Fibroblast of lung (primary cell): ENCODE measurements at regions not wholly inside any gene's neighbourhood (a gene's known extent, or its start where the extent isn't known, plus 50 kb on each side); places are given as distances from the start of the nearest gene placed in this dataset.

Experiments
- CTCF ChIP-seq, 2 donors: IDR thresholded peaks in 1 of 2; conservative IDR thresholded peaks in 1 of 2; 1 replicate in 1 of 2; 2 replicates in 1 of 2; pipeline ENCODE4 v1.5.1; 2011 to 2012; ENCODE audit warnings: low read length in 2 of 2, control low read depth in 1 of 2, inconsistent platforms in 1 of 2, low read depth in 1 of 2, mild to moderate bottlenecking in 1 of 2
- EZH2 ChIP-seq: IDR thresholded peaks from 2 replicates; pipeline ENCODE4 v1.5.1; 2012; ENCODE audit warnings: low read length, control low read depth, mild to moderate bottlenecking; ENCODE audit errors: missing control alignments

DNA sequence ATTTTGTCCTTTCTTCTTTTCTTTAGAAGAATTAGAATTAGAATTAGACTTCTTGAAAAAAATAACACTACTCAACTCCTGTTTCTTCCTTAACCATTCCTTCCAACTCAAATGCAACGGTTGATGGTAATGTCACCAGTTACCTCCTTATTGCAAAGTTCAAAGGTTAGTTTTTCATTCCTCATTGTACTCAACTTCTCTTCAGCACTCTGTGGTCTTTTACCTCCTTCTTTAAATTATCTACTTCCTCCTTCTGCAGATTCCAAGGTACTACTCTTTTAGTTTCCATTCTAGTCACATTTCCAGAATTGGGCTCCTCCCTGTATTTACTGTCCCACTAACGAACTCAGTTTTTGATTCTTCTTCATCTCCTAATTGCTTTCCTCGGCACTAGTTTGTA lies 700.7 kb downstream of the SATB2 start:
- TF ChIP-seq CTCF (conservative IDR thresholded peaks at IDR 0.05 in 1 of 2, IDR thresholded peaks at IDR 0.05 in 1 of 2; ENCODE audit: low read depth in 1 of 2, low read length in 2 of 2) (no peak), EZH2 (no peak)
